Hepatocyte (in vitro differentiated cells): ENCODE measurements at regions not wholly inside any gene's neighbourhood (a gene's known extent, or its start where the extent isn't known, plus 50 kb on each side); places are given as distances from the start of the nearest gene placed in this dataset.

Experiments used
- EZH2 ChIP-seq: fragments of 200-600 bp; sonication (generic); IDR thresholded peaks from 2 replicates; pipeline ENCODE4 v1.6.1; 2016; ENCODE audit warnings: antibody characterized with exemption, mild to moderate bottlenecking, borderline replicate concordance
- TF ChIP-seq, protein P1 (sequence below): fragments of 200-600 bp; sonication (generic); IDR thresholded peaks from 2 replicates; pipeline ENCODE4 v1.5.1; 2016; ENCODE audit warnings: antibody characterized with exemption, mild to moderate bottlenecking; ENCODE audit not compliant: poor library complexity

DNA sequence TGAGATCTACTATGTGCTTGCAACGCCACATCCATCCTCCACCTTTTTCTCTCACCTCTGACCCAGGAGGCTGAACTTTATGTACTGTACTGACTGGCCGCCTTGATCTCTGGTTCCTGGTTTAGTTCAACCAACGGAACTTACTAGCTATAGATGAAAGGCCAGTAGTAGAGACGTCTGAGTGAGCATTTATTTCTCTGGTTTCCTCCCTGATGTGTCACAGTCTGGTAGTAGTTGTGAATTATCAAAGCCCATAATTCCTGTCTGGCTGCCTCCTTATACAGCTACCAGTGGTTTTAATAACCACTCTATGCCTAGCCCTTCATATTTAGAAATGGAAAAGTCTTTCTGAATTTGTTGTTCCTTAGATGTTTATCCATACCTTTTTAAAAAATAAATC is 64.7 kb downstream of the POM121L12 start:
- TF ChIP-seq, protein P1, sequence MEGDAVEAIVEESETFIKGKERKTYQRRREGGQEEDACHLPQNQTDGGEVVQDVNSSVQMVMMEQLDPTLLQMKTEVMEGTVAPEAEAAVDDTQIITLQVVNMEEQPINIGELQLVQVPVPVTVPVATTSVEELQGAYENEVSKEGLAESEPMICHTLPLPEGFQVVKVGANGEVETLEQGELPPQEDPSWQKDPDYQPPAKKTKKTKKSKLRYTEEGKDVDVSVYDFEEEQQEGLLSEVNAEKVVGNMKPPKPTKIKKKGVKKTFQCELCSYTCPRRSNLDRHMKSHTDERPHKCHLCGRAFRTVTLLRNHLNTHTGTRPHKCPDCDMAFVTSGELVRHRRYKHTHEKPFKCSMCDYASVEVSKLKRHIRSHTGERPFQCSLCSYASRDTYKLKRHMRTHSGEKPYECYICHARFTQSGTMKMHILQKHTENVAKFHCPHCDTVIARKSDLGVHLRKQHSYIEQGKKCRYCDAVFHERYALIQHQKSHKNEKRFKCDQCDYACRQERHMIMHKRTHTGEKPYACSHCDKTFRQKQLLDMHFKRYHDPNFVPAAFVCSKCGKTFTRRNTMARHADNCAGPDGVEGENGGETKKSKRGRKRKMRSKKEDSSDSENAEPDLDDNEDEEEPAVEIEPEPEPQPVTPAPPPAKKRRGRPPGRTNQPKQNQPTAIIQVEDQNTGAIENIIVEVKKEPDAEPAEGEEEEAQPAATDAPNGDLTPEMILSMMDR, result no peak
- TF ChIP-seq EZH2, result no peak
